ENCODE measurements at regions not wholly inside any gene's neighbourhood (a gene's known extent, or its start where the extent isn't known, plus 50 kb on each side); places are given as distances from the start of the nearest gene placed in this dataset.

GRCh38 chr22:48761546-48761945, 1066.1 kb downstream of the BRD1 start:
- no peak for TF ChIP-seq JUNB (IDR thresholded peaks at IDR 0.05; ENCODE audit: unreplicated experiment)
- no peak for TF ChIP-seq CTCF (conservative IDR thresholded peaks at IDR 0.05; ENCODE audit: low read depth in 2 of 2)
- no peak for TF ChIP-seq REST (IDR thresholded peaks at IDR 0.05; ENCODE audit: unreplicated experiment)

Measured in GM23338 (cell line).